ENCODE measurements at regions not wholly inside any gene's neighbourhood (a gene's known extent, or its start where the extent isn't known, plus 50 kb on each side); places are given as distances from the start of the nearest gene placed in this dataset.
"Not testable (repeated sequence)": the region's sequence is repeated elsewhere in the genome, so short reads cannot be mapped to it uniquely, and the experiment has no call there.

- Mint-ChIP-seq H3K4me3 (no peak overlapping the region), H3K9me3 (ENCODE audit: low read depth) (no peaks in the 10 kb centered on the region), H3K4me1 (ENCODE audit: low read depth) (no peaks in the 10 kb centered on the region)
Measured at GRCh38 chr14:44873536-44873935, 88.2 kb downstream of the KLHL28 start.

DNA sequence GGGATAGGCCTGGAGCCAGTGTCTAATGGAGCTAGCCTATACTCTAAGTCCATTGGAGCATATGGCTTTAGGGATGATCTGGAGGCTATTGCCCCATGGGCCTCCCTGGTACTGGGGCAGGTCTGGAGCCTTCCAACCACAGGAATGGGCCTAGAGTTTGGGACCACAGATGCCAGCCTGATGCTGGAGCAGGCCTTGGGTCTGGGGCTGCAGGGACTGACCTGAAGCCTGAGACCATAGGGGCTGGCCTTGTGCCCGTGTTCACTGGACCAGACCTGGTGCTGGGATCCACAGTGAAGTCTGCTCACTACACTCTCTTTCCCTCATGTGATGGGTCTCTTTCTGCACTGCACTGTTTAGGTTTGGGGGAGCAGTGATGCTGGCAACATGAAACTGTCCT, 95.0 kb downstream of the KLHL28 start:
- Mint-ChIP-seq H3K36me3 (no peaks in the 10 kb centered on the region), H3K9me3 (ENCODE audit: low read depth) (no peaks in the 10 kb centered on the region), H3K27me3 (peaks cover 5% of the 10 kb centered on the region), H3K27ac (no peak overlapping the region), H3K4me3 (no peak overlapping the region), H3K4me1 (ENCODE audit: low read depth) (no peaks in the 10 kb centered on the region)

More at GRCh38 chr14:44873536-44873935, 88.2 kb downstream of the KLHL28 start:
- no peak overlapping the region for H3K27ac Mint-ChIP-seq
- H3K27me3 Mint-ChIP-seq, result peaks cover 6% of the 10 kb centered on the region
- no peaks in the 10 kb centered on the region for H3K36me3 Mint-ChIP-seq

GRCh38 chr14:44866322-44866721, 95.4 kb downstream of the KLHL28 start:
- H3K4me1 Mint-ChIP-seq (ENCODE audit: low read depth), result no peaks in the 10 kb centered on the region
- no peak overlapping the region for H3K27ac Mint-ChIP-seq
- H3K4me3 Mint-ChIP-seq, result no peak overlapping the region
- H3K27me3 Mint-ChIP-seq, result peaks cover 5% of the 10 kb centered on the region
- H3K36me3 Mint-ChIP-seq, result no peaks in the 10 kb centered on the region
- no peaks in the 10 kb centered on the region for H3K9me3 Mint-ChIP-seq (ENCODE audit: low read depth)

DNA sequence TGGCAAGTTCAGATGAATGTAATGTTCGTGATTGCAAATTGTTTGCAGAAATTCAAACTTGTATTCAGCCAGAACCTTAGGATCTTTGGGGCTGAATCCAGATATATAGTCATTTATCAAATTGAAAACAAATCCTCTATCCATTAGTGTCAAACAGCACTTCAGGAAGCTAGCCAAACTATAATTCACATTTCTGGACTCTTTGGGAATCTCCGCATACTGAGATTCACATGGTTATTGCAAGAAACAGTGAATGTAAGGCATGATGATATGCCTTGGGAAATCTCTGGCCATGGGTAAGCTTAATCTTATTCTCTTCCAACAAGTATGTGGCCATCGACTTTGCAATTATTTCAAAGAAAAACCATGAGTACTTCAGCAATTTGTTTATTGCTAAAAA, 98.5 kb downstream of the KLHL28 start:
- H3K27me3 Mint-ChIP-seq, result peaks cover 6% of the 10 kb centered on the region
- H3K4me3 Mint-ChIP-seq, result no peak overlapping the region
- H3K27ac Mint-ChIP-seq, result no peak overlapping the region

DNA sequence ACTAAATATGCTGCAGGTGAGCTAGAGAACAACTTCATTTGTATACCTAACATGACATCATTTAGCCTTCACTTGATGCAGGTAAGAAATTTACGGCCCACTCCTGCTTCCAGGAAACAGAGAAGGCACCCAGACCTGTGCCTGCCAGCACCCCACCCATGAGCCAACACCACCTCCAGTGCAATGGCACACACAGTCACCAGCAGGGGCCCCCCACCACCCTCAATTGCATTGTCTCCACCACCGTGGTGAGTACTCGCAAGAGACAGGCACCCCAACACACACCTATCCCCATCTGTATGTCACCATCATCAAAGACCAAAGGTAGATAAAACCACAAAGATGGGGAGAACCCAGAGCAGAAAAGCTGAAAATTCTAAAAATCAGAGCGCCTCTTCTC, 107.6 kb downstream of the KLHL28 start:
- Mint-ChIP-seq H3K4me3 (no peak overlapping the region), H3K9me3 (ENCODE audit: low read depth) (no peaks in the 10 kb centered on the region), H3K27me3 (peaks cover 24% of the 10 kb centered on the region), H3K4me1 (ENCODE audit: low read depth) (no peaks in the 10 kb centered on the region), H3K36me3 (peaks cover 2% of the 10 kb centered on the region), H3K27ac (no peak overlapping the region)

More for the DNA sequence above, 98.5 kb downstream of the KLHL28 start:
- H3K36me3 Mint-ChIP-seq, result no peaks in the 10 kb centered on the region
- no peaks in the 10 kb centered on the region for H3K4me1 Mint-ChIP-seq (ENCODE audit: low read depth)
- no peaks in the 10 kb centered on the region for H3K9me3 Mint-ChIP-seq (ENCODE audit: low read depth)

GRCh38 chr14:44847526-44848309, 114.0 kb downstream of the KLHL28 start:
- H3K36me3 Mint-ChIP-seq, result no peaks in the 10 kb centered on the region
- no peak overlapping the region for H3K27ac Mint-ChIP-seq
- no peaks in the 10 kb centered on the region for H3K9me3 Mint-ChIP-seq (ENCODE audit: low read depth)
- H3K4me3 Mint-ChIP-seq, result no peak overlapping the region
- peaks cover 7% of the 10 kb centered on the region for H3K27me3 Mint-ChIP-seq
- H3K4me1 Mint-ChIP-seq (ENCODE audit: low read depth), result no peaks in the 10 kb centered on the region

DNA sequence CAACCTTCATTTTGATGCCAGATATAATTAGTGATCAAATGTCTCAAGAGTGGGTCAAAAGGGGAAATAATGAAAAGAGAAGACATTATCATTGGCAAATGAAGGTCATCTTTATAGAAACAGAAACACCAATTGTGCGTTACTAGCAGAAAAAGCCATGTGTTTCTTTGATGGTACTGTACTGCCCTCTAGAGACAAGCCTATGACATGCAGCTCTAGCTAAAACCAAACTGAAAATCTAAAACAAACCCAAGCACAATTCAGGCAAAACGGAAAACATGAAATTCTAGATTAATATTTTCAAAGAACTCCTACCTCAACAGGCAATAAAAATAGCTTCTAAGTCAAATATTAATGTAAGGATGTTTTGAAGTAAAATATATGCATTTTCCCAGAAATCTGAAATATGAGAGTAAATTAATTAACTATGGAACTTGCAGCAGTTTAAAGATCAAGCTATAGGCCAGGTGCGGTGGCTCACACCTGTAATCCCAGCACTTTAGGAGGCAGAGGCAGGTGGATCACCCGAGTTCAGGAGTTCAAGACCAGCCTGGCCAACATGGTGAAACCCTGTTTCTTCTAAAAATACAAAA, 115.4 kb downstream of the KLHL28 start:
- Mint-ChIP-seq H3K4me3 (no peak overlapping the region), H3K27ac (no peak overlapping the region)

DNA sequence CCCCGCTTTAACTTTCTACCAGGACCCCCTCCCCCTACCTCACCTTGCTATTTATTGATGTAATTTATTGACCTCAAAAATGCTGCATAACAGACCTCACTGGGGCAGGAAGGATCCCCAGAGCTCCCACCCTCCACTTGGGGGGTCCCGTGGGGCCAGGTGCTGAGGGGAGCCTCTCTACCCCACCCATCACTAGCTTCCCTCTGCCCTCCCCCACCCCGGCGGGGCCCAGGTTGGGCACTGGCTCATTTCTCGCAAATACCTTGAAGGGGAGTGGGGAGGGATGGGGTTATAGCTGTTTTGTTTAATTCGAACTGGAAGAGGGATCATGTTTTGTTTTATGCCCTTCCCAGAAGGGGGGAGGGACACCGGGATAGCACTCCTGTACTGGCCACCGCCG, 125.8 kb downstream of the KLHL28 start:
- peaks cover 15% of the 10 kb centered on the region for H3K27me3 Mint-ChIP-seq
- not testable (repeated sequence) for H3K27ac Mint-ChIP-seq; H3K36me3 Mint-ChIP-seq; H3K9me3 Mint-ChIP-seq (ENCODE audit: low read depth); H3K4me1 Mint-ChIP-seq (ENCODE audit: low read depth); H3K4me3 Mint-ChIP-seq

More for the DNA sequence above, 115.4 kb downstream of the KLHL28 start:
- Mint-ChIP-seq H3K36me3 (no peaks in the 10 kb centered on the region), H3K4me1 (ENCODE audit: low read depth) (no peaks in the 10 kb centered on the region), H3K27me3 (peaks cover 2% of the 10 kb centered on the region), H3K9me3 (ENCODE audit: low read depth) (no peaks in the 10 kb centered on the region)

GRCh38 chr14:44833376-44834060, 128.2 kb downstream of the KLHL28 start:
- H3K27ac Mint-ChIP-seq, result no peak overlapping the region
- peaks cover 11% of the 10 kb centered on the region for H3K27me3 Mint-ChIP-seq
- no peaks in the 10 kb centered on the region for H3K36me3 Mint-ChIP-seq
- H3K9me3 Mint-ChIP-seq (ENCODE audit: low read depth), result no peaks in the 10 kb centered on the region
- H3K4me3 Mint-ChIP-seq, result no peak overlapping the region
- H3K4me1 Mint-ChIP-seq (ENCODE audit: low read depth), result no peaks in the 10 kb centered on the region

DNA sequence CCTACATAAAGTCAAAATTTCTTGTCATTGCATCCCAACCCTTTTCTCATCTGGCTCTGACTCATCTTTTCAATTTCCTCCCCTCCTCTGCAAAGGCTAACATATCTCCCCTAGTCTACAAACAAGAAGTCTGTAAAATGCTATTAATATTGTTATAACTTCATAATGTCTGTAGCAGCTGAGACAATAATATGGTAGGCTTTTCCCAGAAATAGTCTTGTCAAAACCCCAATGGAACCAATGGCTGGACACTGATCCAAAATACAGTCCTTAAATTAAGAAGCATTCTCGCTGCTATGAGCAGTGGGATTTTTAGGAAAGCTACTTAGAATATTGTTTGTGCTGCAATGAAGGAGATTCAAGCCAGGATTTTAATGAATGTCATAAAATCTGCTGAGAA, 131.4 kb downstream of the KLHL28 start:
- no peak overlapping the region for H3K27ac Mint-ChIP-seq
- no peaks in the 10 kb centered on the region for H3K36me3 Mint-ChIP-seq
- H3K27me3 Mint-ChIP-seq, result peaks cover 8% of the 10 kb centered on the region
- no peaks in the 10 kb centered on the region for H3K9me3 Mint-ChIP-seq (ENCODE audit: low read depth)
- H3K4me3 Mint-ChIP-seq, result no peak overlapping the region
- H3K4me1 Mint-ChIP-seq (ENCODE audit: low read depth), result no peaks in the 10 kb centered on the region

- no peaks in the 10 kb centered on the region for H3K9me3 Mint-ChIP-seq (ENCODE audit: low read depth)
Measured at GRCh38 chr14:44829021-44829420, 132.7 kb downstream of the KLHL28 start.

GRCh38 chr14:44828023-44828422, 133.7 kb downstream of the KLHL28 start:
- no peaks in the 10 kb centered on the region for H3K36me3 Mint-ChIP-seq
- no peaks in the 10 kb centered on the region for H3K9me3 Mint-ChIP-seq (ENCODE audit: low read depth)
- no peak overlapping the region for H3K4me3 Mint-ChIP-seq
- H3K4me1 Mint-ChIP-seq (ENCODE audit: low read depth), result no peaks in the 10 kb centered on the region
- no peak overlapping the region for H3K27ac Mint-ChIP-seq
- H3K27me3 Mint-ChIP-seq, result peaks cover 4% of the 10 kb centered on the region

More at GRCh38 chr14:44829021-44829420, 132.7 kb downstream of the KLHL28 start:
- Mint-ChIP-seq H3K4me1 (ENCODE audit: low read depth) (no peaks in the 10 kb centered on the region), H3K27ac (no peak overlapping the region), H3K27me3 (peaks cover 4% of the 10 kb centered on the region), H3K36me3 (no peaks in the 10 kb centered on the region), H3K4me3 (no peak overlapping the region)

GRCh38 chr14:44820230-44820964, 141.3 kb downstream of the KLHL28 start:
- peaks cover 12% of the 10 kb centered on the region for H3K27me3 Mint-ChIP-seq

GRCh38 chr14:44814196-44814595, 147.6 kb downstream of the KLHL28 start:
- Mint-ChIP-seq H3K36me3 (no peaks in the 10 kb centered on the region), H3K9me3 (ENCODE audit: low read depth) (no peaks in the 10 kb centered on the region), H3K27me3 (peaks cover 11% of the 10 kb centered on the region), H3K27ac (no peak overlapping the region), H3K4me1 (ENCODE audit: low read depth) (no peaks in the 10 kb centered on the region), H3K4me3 (no peak overlapping the region)

More at GRCh38 chr14:44820230-44820964, 141.3 kb downstream of the KLHL28 start:
- no peak overlapping the region for H3K4me3 Mint-ChIP-seq
- no peaks in the 10 kb centered on the region for H3K4me1 Mint-ChIP-seq (ENCODE audit: low read depth)
- no peaks in the 10 kb centered on the region for H3K36me3 Mint-ChIP-seq
- H3K27ac Mint-ChIP-seq, result no peak overlapping the region
- H3K9me3 Mint-ChIP-seq (ENCODE audit: low read depth), result peaks cover 4% of the 10 kb centered on the region

GRCh38 chr14:44812672-44813071, 149.1 kb downstream of the KLHL28 start:
- Mint-ChIP-seq H3K9me3 (ENCODE audit: low read depth) (no peaks in the 10 kb centered on the region), H3K27me3 (peaks cover 10% of the 10 kb centered on the region), H3K27ac (no peak overlapping the region)

More at GRCh38 chr14:44812672-44813071, 149.1 kb downstream of the KLHL28 start:
- Mint-ChIP-seq H3K4me3 (no peak overlapping the region), H3K4me1 (ENCODE audit: low read depth) (no peaks in the 10 kb centered on the region), H3K36me3 (no peaks in the 10 kb centered on the region)
